Skeletal muscle tissue (tissue), 3 donors: ENCODE measurements at regions not wholly inside any gene's neighbourhood (a gene's known extent, or its start where the extent isn't known, plus 50 kb on each side); places are given as distances from the start of the nearest gene placed in this dataset.

Source experiments
- H3K27ac ChIP-seq: one replicate; pipeline ENCODE4 v1.7.0; 2013; ENCODE audit warnings: mild to moderate bottlenecking, low read depth, low read length, inconsistent platforms
- H3K27me3 ChIP-seq, 3 donors: one replicate each; pipeline ENCODE4 v1.7.0; 2013; ENCODE audit warnings: low read length in 3 of 3; ENCODE audit not compliant: control insufficient read depth in 3 of 3, insufficient read depth in 3 of 3
- H3K36me3 ChIP-seq, 3 donors: one replicate each; pipeline ENCODE4 v1.7.0; 2013; ENCODE audit warnings: low read length in 3 of 3; ENCODE audit not compliant: control insufficient read depth in 3 of 3, insufficient read depth in 3 of 3
- H3K4me1 ChIP-seq, 3 donors: one replicate each; pipeline ENCODE4 v1.7.0; 2013; ENCODE audit warnings: low read length in 3 of 3, mild to moderate bottlenecking in 3 of 3; ENCODE audit not compliant: control insufficient read depth in 3 of 3, insufficient read depth in 3 of 3
- H3K4me3 ChIP-seq, 3 donors: one replicate each; pipeline ENCODE4 v1.7.0; 2013; ENCODE audit warnings: low read length in 3 of 3
- H3K9ac ChIP-seq, 3 donors: one replicate each; pipeline ENCODE4 v1.7.0; 2013; ENCODE audit warnings: low read length in 3 of 3, mild to moderate bottlenecking in 3 of 3, moderate library complexity in 2 of 3, low read depth in 1 of 3
- H3K9me3 ChIP-seq, 3 donors: one replicate each; pipeline ENCODE4 v1.7.0; 2013; ENCODE audit warnings: low read length in 3 of 3; ENCODE audit not compliant: control insufficient read depth in 3 of 3
- donor health status: Osteomylitis.

DNA sequence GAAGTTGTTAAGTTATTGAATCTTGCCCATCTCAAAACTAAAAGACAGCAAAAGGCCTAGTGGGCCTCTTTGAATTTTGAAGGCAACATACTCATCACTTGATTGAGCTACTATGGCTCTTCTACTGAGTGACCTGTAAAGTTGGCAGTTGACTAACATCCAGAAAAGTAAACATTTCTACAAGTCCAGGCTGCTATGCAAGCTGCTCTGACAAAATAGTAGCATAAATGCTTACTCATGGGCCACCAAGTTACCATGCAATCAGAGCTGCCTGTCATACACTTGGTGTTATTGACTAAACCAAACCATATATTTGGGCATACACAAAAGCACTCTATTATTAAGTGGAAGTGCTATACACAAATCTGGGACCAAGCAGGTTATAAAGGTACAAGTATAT, 148.8 kb downstream of the DDX3Y start:
- H3K4me3 ChIP-seq = no peak overlapping the region
- H3K27me3 ChIP-seq = no peaks in the 10 kb centered on the region
- no peak overlapping the region for H3K27ac ChIP-seq
- H3K9me3 ChIP-seq = no peaks in the 10 kb centered on the region
- H3K4me1 ChIP-seq = no peaks in the 10 kb centered on the region
- H3K36me3 ChIP-seq = no peaks in the 10 kb centered on the region
- H3K9ac ChIP-seq = no peak overlapping the region

- no peak overlapping the region for H3K27ac ChIP-seq
- no peaks in the 10 kb centered on the region for H3K9me3 ChIP-seq
- no peak overlapping the region for H3K4me3 ChIP-seq
- H3K9ac ChIP-seq = no peak overlapping the region
- no peaks in the 10 kb centered on the region for H3K4me1 ChIP-seq
- H3K27me3 ChIP-seq = no peaks in the 10 kb centered on the region
- H3K36me3 ChIP-seq = no peaks in the 10 kb centered on the region
Measured at GRCh38 chrY:13066372-13066771, 161.7 kb downstream of the DDX3Y start.

- H3K27me3 ChIP-seq = no peaks in the 10 kb centered on the region
- H3K4me1 ChIP-seq = no peaks in the 10 kb centered on the region
- no peak overlapping the region for H3K4me3 ChIP-seq
- H3K9me3 ChIP-seq = no peaks in the 10 kb centered on the region
- H3K9ac ChIP-seq = no peak overlapping the region
- H3K36me3 ChIP-seq = no peaks in the 10 kb centered on the region
- H3K27ac ChIP-seq = no peak overlapping the region
Measured at GRCh38 chrY:13068696-13069095, 164.0 kb downstream of the DDX3Y start.

DNA sequence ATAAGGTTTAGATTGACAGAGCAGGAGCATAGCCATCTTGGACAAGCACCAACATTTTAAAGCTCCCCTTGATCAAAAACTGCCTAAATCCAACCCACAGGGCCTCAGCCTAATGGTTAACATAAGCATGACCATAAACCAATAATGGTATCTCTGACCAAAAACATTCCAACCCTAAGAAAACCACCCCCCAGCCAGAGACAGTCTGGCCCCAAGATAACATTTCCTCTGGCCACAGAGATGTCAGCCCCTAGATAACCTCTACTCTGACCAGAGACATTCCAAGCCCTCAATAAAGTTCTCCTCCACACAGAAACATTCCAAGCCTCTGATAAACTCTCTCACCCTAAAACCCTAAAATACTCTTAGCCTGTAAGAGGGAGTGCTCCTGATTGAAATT, 164.4 kb downstream of the DDX3Y start:
- Histone ChIP-seq H3K9me3 (no peaks in the 10 kb centered on the region), H3K36me3 (no peaks in the 10 kb centered on the region), H3K27me3 (no peaks in the 10 kb centered on the region), H3K4me1 (no peaks in the 10 kb centered on the region), H3K9ac (no peak overlapping the region), H3K27ac (no peak overlapping the region), H3K4me3 (no peak overlapping the region)

GRCh38 chrY:13082748-13083147, 178.1 kb downstream of the DDX3Y start:
- H3K4me3 ChIP-seq = no peak overlapping the region

GRCh38 chrY:13091575-13091974, 186.9 kb downstream of the DDX3Y start:
- H3K36me3 ChIP-seq = no peaks in the 10 kb centered on the region
- H3K27ac ChIP-seq = no peak overlapping the region
- H3K9ac ChIP-seq = no peak overlapping the region
- H3K27me3 ChIP-seq = no peaks in the 10 kb centered on the region
- H3K9me3 ChIP-seq = no peaks in the 10 kb centered on the region
- no peaks in the 10 kb centered on the region for H3K4me1 ChIP-seq
- H3K4me3 ChIP-seq = no peak overlapping the region

More at GRCh38 chrY:13082748-13083147, 178.1 kb downstream of the DDX3Y start:
- H3K9me3 ChIP-seq = no peaks in the 10 kb centered on the region
- H3K9ac ChIP-seq = no peak overlapping the region
- H3K27ac ChIP-seq = no peak overlapping the region
- H3K27me3 ChIP-seq = no peaks in the 10 kb centered on the region
- no peaks in the 10 kb centered on the region for H3K4me1 ChIP-seq
- no peaks in the 10 kb centered on the region for H3K36me3 ChIP-seq

GRCh38 chrY:13092986-13093385, 188.3 kb downstream of the DDX3Y start:
- H3K27me3 ChIP-seq = no peaks in the 10 kb centered on the region
- H3K4me3 ChIP-seq = no peak overlapping the region
- H3K9ac ChIP-seq = no peak overlapping the region
- no peaks in the 10 kb centered on the region for H3K9me3 ChIP-seq
- no peaks in the 10 kb centered on the region for H3K4me1 ChIP-seq
- no peak overlapping the region for H3K27ac ChIP-seq
- no peaks in the 10 kb centered on the region for H3K36me3 ChIP-seq

- Histone ChIP-seq H3K27ac (no peak overlapping the region), H3K4me1 (no peaks in the 10 kb centered on the region), H3K27me3 (no peaks in the 10 kb centered on the region), H3K9me3 (no peaks in the 10 kb centered on the region), H3K9ac (no peak overlapping the region), H3K36me3 (no peaks in the 10 kb centered on the region), H3K4me3 (no peak overlapping the region)
Measured at GRCh38 chrY:13093461-13093860, 188.8 kb downstream of the DDX3Y start.

DNA sequence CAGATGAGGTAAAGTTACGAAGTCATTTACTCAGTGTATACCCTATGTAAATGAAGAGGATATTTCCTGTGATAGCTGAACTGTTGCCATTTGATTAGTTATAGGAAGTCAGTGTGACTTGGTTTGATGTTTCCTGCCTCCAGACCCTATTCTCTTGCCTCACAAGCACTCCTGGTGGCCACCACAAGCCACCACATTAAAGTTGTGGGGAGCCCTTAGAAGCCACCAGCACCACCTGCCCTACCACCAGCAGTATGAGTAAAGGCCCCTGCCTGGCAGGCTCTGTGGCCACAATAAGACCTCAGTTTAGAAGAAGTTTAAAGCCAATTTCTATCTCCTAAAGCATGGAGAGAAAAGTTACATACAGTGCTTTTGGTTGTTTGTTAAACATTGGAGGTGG, 189.7 kb downstream of the DDX3Y start:
- Histone ChIP-seq H3K9me3 (no peaks in the 10 kb centered on the region), H3K4me1 (no peaks in the 10 kb centered on the region), H3K27ac (no peak overlapping the region), H3K4me3 (no peak overlapping the region), H3K9ac (no peak overlapping the region), H3K36me3 (no peaks in the 10 kb centered on the region), H3K27me3 (no peaks in the 10 kb centered on the region)

DNA sequence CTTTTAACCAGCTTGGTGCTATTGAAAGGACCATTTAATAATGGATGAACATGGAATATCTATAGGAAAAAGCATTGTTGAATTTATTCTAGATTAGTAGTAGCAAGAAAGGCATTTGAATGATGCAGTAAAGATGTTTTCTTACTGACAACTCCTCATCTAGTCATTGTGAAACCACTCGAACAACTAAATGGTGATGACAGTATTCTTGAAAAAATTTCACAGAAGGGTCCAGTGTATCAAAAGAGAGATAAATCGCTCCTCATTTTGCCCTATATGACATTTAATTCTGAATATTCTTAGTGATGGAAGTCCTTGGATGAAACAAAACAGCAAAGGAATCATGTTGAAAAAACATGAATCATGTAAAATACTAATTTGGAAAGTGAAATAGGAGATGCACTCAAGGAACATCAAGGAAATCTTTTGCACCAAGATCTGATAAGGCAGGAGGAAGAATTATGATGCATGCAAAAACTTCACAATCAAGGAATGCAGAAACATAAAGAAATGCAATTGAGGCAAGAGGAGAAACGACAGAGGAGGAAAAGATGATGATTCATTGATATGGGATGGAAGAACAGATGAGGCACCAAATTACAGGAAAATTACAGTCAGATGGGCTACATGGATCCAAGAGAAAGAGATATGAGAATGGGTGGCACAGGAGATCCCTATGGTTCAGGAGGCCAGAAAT, 190.4 kb downstream of the DDX3Y start:
- no peak overlapping the region for H3K9ac ChIP-seq
- no peak overlapping the region for H3K4me3 ChIP-seq
- no peaks in the 10 kb centered on the region for H3K36me3 ChIP-seq

More for the DNA sequence above, 190.4 kb downstream of the DDX3Y start:
- no peaks in the 10 kb centered on the region for H3K9me3 ChIP-seq
- no peak overlapping the region for H3K27ac ChIP-seq
- H3K4me1 ChIP-seq = no peaks in the 10 kb centered on the region
- no peaks in the 10 kb centered on the region for H3K27me3 ChIP-seq
